Trophoblast cell (in vitro differentiated cells and primary cell): ENCODE measurements at regions not wholly inside any gene's neighbourhood (a gene's known extent, or its start where the extent isn't known, plus 50 kb on each side); places are given as distances from the start of the nearest gene placed in this dataset.
"Not testable (repeated sequence)": the region's sequence is repeated elsewhere in the genome, so short reads cannot be mapped to it uniquely, and the experiment has no call there.

Source experiments
- DNase-seq, 2 donors: peaks; one replicate each; pipeline ENCODE4 v3.0.0-alpha.2; 2016
- H2AFZ ChIP-seq: 2 replicates; pipeline ENCODE4 v1.6.1; 2013; ENCODE audit warnings: low read length, moderate library complexity, mild to moderate bottlenecking; ENCODE audit not compliant: insufficient read depth, poor library complexity
- H2AK5ac ChIP-seq: 2 replicates; pipeline ENCODE4 v1.6.1; 2013; ENCODE audit warnings: mild to moderate bottlenecking, low read length
- H2BK120ac ChIP-seq: 2 replicates; pipeline ENCODE4 v1.6.1; 2013; ENCODE audit warnings: low read length, mild to moderate bottlenecking, moderate library complexity; ENCODE audit not compliant: insufficient read depth, poor library complexity
- H2BK12ac ChIP-seq: 2 replicates; pipeline ENCODE4 v1.6.1; 2013; ENCODE audit warnings: mild to moderate bottlenecking, low read length, moderate library complexity
- H2BK5ac ChIP-seq: 2 replicates; pipeline ENCODE4 v1.6.1; 2013; ENCODE audit warnings: low read length, low read depth, moderate library complexity, mild to moderate bottlenecking; ENCODE audit not compliant: poor library complexity
- H3K14ac ChIP-seq: 2 replicates; pipeline ENCODE4 v1.6.1; 2013; ENCODE audit warnings: mild to moderate bottlenecking, low read length
- H3K18ac ChIP-seq: 2 replicates; pipeline ENCODE4 v1.6.1; 2013; ENCODE audit warnings: mild to moderate bottlenecking, low read length
- H3K23ac ChIP-seq: 2 replicates; pipeline ENCODE4 v1.6.1; 2013; ENCODE audit warnings: low read length
- H3K27ac ChIP-seq: 2 replicates; pipeline ENCODE4 v1.5.1; 2013; ENCODE audit warnings: low read depth, mild to moderate bottlenecking, inconsistent platforms, low read length, moderate library complexity
- H3K27me3 ChIP-seq: 2 replicates; pipeline ENCODE4 v1.6.1; 2013; ENCODE audit warnings: inconsistent platforms, mild to moderate bottlenecking, low read length, moderate library complexity; ENCODE audit not compliant: insufficient read depth
- H3K36me3 ChIP-seq, 2 experiments: 1 replicate in 1 of 2; 2 replicates in 1 of 2; pipeline ENCODE4 v1.6.1; 2013; ENCODE audit warnings: low read length in 2 of 2, mild to moderate bottlenecking in 2 of 2, moderate library complexity in 1 of 2; ENCODE audit not compliant: insufficient read depth in 2 of 2, control insufficient read depth in 1 of 2
- H3K4ac ChIP-seq: 2 replicates; pipeline ENCODE4 v1.6.1; 2013; ENCODE audit warnings: low read depth, mild to moderate bottlenecking, low read length, moderate library complexity
- H3K4me1 ChIP-seq, 2 experiments: 1 replicate in 1 of 2; 2 replicates in 1 of 2; pipeline ENCODE4 v1.6.1; 2013; ENCODE audit warnings: low read length in 2 of 2, mild to moderate bottlenecking in 2 of 2, moderate library complexity in 1 of 2; ENCODE audit not compliant: insufficient read depth in 2 of 2, control insufficient read depth in 1 of 2
- H3K4me2 ChIP-seq: 2 replicates; pipeline ENCODE4 v1.6.1; 2013; ENCODE audit warnings: inconsistent platforms, mild to moderate bottlenecking, low read length, moderate library complexity
- H3K4me3 ChIP-seq: 2 replicates; pipeline ENCODE4 v1.5.1; 2013; ENCODE audit warnings: mild to moderate bottlenecking, low read depth, low read length, inconsistent platforms
- H3K79me1 ChIP-seq: one replicate; pipeline ENCODE4 v1.6.1; 2013; ENCODE audit warnings: low read length
- H3K79me2 ChIP-seq: 2 replicates; pipeline ENCODE4 v1.6.1; 2013; ENCODE audit warnings: low read length, mild to moderate bottlenecking; ENCODE audit not compliant: control insufficient read depth, insufficient read depth, poor library complexity
- H3K9ac ChIP-seq: 2 replicates; pipeline ENCODE4 v1.6.1; 2013; ENCODE audit warnings: mild to moderate bottlenecking, low read length
- H3K9me3 ChIP-seq: 2 replicates; pipeline ENCODE4 v1.6.1; 2013; ENCODE audit warnings: low read depth, mild to moderate bottlenecking, control low read depth, inconsistent platforms, low read length; ENCODE audit not compliant: insufficient read depth
- H4K12ac ChIP-seq: 2 replicates; pipeline ENCODE4 v1.6.1; 2013; ENCODE audit warnings: low read depth, mild to moderate bottlenecking, low read length, moderate library complexity
- H4K8ac ChIP-seq: 2 replicates; pipeline ENCODE4 v1.6.1; 2013; ENCODE audit warnings: low read depth, mild to moderate bottlenecking, low read length, moderate library complexity
- H4K91ac ChIP-seq: one replicate; pipeline ENCODE4 v1.6.1; 2013; ENCODE audit warnings: low read depth, mild to moderate bottlenecking, low read length, moderate library complexity
- WGBS: extraction: QIAGEN DNeasy Blood & Tissue Kit; methylation state at CpG from one replicate; pipeline ENCODE4 v1.1.7; 2013; ENCODE audit warnings: missing lambda C conversion rate; ENCODE audit not compliant: insufficient read length, insufficient coverage; ENCODE audit errors: extremely low coverage; 5-methylcytosine and 5-hydroxymethylcytosine counted together

DNA sequence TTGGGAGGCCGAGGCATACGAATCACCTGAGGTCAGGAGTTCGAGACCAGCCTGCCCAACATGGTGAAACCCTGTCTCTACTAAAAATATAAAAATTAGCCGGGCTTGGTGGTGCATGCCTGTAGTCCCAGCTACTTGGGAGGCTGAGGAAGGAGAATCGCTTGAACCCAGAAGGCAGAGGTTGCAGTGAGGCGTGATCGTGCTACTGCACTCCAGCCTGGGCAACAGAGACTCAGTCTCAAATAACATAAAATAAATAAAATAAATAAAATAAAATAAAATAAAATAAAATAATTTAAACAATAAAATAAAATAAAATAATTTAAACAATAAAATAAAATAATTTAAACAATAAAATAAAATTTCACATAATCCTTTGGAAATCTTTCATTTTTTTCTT, 149.1 kb downstream of the GOLGA8K start:
- H3K23ac ChIP-seq, DNase-seq, H2BK12ac ChIP-seq, H2BK5ac ChIP-seq, H3K27ac ChIP-seq, H3K14ac ChIP-seq, H3K9me3 ChIP-seq, H2AK5ac ChIP-seq, H3K4me2 ChIP-seq, H2AFZ ChIP-seq, H3K79me1 ChIP-seq, H3K27me3 ChIP-seq, H3K4ac ChIP-seq, H3K4me3 ChIP-seq, H3K18ac ChIP-seq, H2BK120ac ChIP-seq, H4K91ac ChIP-seq, H4K8ac ChIP-seq, H3K4me1 ChIP-seq, H3K79me2 ChIP-seq, H3K36me3 ChIP-seq, H4K12ac ChIP-seq, H3K9ac ChIP-seq: not testable (repeated sequence)
- WGBS, result no CpG with 5 or more reads among the region's 7 CpGs

GRCh38 chr15:32249207-32249606, 153.9 kb downstream of the GOLGA8K start:
- WGBS, result no CpG with 5 or more reads among the region's 1 CpG

DNA sequence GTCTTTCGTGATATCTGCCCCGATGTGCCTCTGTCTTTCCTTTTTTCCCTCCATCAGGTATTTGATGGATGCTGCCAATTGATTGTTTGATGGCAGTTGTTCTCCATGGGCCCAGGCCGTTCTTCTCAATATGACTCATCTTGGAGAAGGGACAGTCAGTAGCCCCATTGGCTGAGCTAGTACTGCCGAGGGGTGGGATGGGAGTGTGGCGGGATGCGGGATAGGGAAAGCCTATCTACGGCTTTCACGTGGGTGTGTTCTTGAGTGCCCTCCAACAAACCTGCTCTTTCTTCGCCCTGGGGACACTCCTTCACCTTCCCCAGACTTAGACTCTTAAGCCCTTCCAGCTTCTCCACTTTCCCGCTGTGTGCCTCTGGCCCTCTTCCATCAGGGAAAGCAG, 159.4 kb downstream of the GOLGA8K start:
- WGBS, result no CpG with 5 or more reads among the region's 10 CpGs
- not testable (repeated sequence) for H3K79me2 ChIP-seq, H3K23ac ChIP-seq, H3K27me3 ChIP-seq, H2BK5ac ChIP-seq, H2AK5ac ChIP-seq, H3K4me3 ChIP-seq, H3K9me3 ChIP-seq, H2AFZ ChIP-seq, H3K4me2 ChIP-seq, H2BK12ac ChIP-seq, H4K8ac ChIP-seq, H3K18ac ChIP-seq, H2BK120ac ChIP-seq, H3K4me1 ChIP-seq, H3K36me3 ChIP-seq, H4K91ac ChIP-seq, DNase-seq, H3K4ac ChIP-seq, H3K27ac ChIP-seq, H3K14ac ChIP-seq, H3K9ac ChIP-seq, H4K12ac ChIP-seq, H3K79me1 ChIP-seq

More at GRCh38 chr15:32249207-32249606, 153.9 kb downstream of the GOLGA8K start:
- H3K9me3 ChIP-seq, H3K4me2 ChIP-seq, H3K18ac ChIP-seq, H3K4me1 ChIP-seq, H3K79me2 ChIP-seq, H3K9ac ChIP-seq, H2AFZ ChIP-seq, DNase-seq, H2BK120ac ChIP-seq, H3K36me3 ChIP-seq, H3K27me3 ChIP-seq, H2BK5ac ChIP-seq, H2AK5ac ChIP-seq, H4K12ac ChIP-seq, H2BK12ac ChIP-seq, H3K27ac ChIP-seq, H3K4me3 ChIP-seq, H3K14ac ChIP-seq, H3K4ac ChIP-seq, H4K91ac ChIP-seq, H4K8ac ChIP-seq, H3K79me1 ChIP-seq, H3K23ac ChIP-seq: not testable (repeated sequence)

- not testable (repeated sequence) for H3K36me3 ChIP-seq, H3K23ac ChIP-seq, H3K9ac ChIP-seq, H2BK5ac ChIP-seq, H3K4me3 ChIP-seq, H3K79me1 ChIP-seq, H3K9me3 ChIP-seq, H3K14ac ChIP-seq, H4K91ac ChIP-seq, H2BK12ac ChIP-seq, H3K27me3 ChIP-seq, H2AFZ ChIP-seq, H3K27ac ChIP-seq, H3K79me2 ChIP-seq, H2AK5ac ChIP-seq, H4K8ac ChIP-seq, H3K4me1 ChIP-seq, H3K4me2 ChIP-seq, DNase-seq, H3K18ac ChIP-seq, H4K12ac ChIP-seq, H3K4ac ChIP-seq, H2BK120ac ChIP-seq
- no CpG with 5 or more reads among the region's 14 CpGs for WGBS
Measured at GRCh38 chr15:32242780-32243528, 160.1 kb downstream of the GOLGA8K start.
